ENCODE measurements at regions not wholly inside any gene's neighbourhood (a gene's known extent, or its start where the extent isn't known, plus 50 kb on each side); places are given as distances from the start of the nearest gene placed in this dataset.

- TF ChIP-seq POLR2AphosphoS5 (IDR thresholded peaks at IDR 0.05): no peak
- no peak for TF ChIP-seq POLR2A (IDR thresholded peaks at IDR 0.05)
- no peak for TF ChIP-seq EP300 (IDR thresholded peaks at IDR 0.05; ENCODE audit: low read depth)
These were observed 244.3 kb upstream of the PHYHIPL start for GRCh38 chr10:58932126-58932525.
